ENCODE measurements at regions not wholly inside any gene's neighbourhood (a gene's known extent, or its start where the extent isn't known, plus 50 kb on each side); places are given as distances from the start of the nearest gene placed in this dataset.

DNA sequence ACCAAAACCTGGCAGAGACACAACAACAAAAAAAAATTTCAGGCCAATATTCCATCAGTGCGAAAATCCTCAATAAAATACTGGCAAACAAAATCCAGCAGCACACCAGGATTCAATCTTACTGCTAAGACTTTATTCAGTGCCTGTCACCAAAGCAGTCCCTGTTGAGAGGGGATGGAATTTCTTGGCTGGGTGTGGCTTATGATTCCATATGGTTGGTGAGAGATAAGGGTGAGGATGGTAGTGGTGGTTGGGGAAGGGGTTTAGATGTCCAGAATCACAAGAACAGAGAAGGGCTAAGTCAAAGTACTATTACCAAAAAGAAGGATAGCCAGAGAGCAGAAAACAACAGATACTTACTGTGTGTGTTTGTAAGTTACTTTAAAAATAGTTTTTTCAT lies 152.8 kb upstream of the SLC35B3 start:
- TF ChIP-seq YY1 (IDR thresholded peaks at IDR 0.05; ENCODE audit: low read depth) (no peak), EP300 (IDR thresholded peaks at IDR 0.05; ENCODE audit: borderline replicate concordance) (no peak), MAX (IDR thresholded peaks at IDR 0.05) (no peak), RAD21 (IDR thresholded peaks at IDR 0.05; ENCODE audit: low read depth) (no peak), FOXM1 (IDR thresholded peaks at IDR 0.05; ENCODE audit: borderline replicate concordance, low read depth) (no peak), ZBTB7A (IDR thresholded peaks at IDR 0.05; ENCODE audit: low read depth) (no peak), TAF1 (IDR thresholded peaks at IDR 0.05; ENCODE audit: low read depth) (no peak), CEBPB (IDR thresholded peaks at IDR 0.05) (no peak), NFIC (IDR thresholded peaks at IDR 0.05) (no peak), EGR1 (IDR thresholded peaks at IDR 0.05) (no peak)
- TF ChIP-seq, protein P1, sequence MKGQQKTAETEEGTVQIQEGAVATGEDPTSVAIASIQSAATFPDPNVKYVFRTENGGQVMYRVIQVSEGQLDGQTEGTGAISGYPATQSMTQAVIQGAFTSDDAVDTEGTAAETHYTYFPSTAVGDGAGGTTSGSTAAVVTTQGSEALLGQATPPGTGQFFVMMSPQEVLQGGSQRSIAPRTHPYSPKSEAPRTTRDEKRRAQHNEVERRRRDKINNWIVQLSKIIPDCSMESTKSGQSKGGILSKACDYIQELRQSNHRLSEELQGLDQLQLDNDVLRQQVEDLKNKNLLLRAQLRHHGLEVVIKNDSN (IDR thresholded peaks at IDR 0.05), result no peak
- TF ChIP-seq, protein P2, sequence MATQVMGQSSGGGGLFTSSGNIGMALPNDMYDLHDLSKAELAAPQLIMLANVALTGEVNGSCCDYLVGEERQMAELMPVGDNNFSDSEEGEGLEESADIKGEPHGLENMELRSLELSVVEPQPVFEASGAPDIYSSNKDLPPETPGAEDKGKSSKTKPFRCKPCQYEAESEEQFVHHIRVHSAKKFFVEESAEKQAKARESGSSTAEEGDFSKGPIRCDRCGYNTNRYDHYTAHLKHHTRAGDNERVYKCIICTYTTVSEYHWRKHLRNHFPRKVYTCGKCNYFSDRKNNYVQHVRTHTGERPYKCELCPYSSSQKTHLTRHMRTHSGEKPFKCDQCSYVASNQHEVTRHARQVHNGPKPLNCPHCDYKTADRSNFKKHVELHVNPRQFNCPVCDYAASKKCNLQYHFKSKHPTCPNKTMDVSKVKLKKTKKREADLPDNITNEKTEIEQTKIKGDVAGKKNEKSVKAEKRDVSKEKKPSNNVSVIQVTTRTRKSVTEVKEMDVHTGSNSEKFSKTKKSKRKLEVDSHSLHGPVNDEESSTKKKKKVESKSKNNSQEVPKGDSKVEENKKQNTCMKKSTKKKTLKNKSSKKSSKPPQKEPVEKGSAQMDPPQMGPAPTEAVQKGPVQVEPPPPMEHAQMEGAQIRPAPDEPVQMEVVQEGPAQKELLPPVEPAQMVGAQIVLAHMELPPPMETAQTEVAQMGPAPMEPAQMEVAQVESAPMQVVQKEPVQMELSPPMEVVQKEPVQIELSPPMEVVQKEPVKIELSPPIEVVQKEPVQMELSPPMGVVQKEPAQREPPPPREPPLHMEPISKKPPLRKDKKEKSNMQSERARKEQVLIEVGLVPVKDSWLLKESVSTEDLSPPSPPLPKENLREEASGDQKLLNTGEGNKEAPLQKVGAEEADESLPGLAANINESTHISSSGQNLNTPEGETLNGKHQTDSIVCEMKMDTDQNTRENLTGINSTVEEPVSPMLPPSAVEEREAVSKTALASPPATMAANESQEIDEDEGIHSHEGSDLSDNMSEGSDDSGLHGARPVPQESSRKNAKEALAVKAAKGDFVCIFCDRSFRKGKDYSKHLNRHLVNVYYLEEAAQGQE (IDR thresholded peaks at IDR 0.05; ENCODE audit: low read depth), result no peak

Data from Ishikawa (cell line).